Gastroesophageal sphincter (tissue), 4 donors: ENCODE measurements at regions not wholly inside any gene's neighbourhood (a gene's known extent, or its start where the extent isn't known, plus 50 kb on each side); places are given as distances from the start of the nearest gene placed in this dataset.

Source experiments
- ATAC-seq: fragments of 150-250 bp; one replicate; pipeline ENCODE4 v1.9.1; 2016; ENCODE audit warnings: mild to moderate bottlenecking, moderate library complexity
- H3K27ac ChIP-seq, 4 donors: fragments of 200-600 bp; sonication (generic) in 3 of 4; 1 replicate in 3 of 4; 2 replicates in 1 of 4; pipeline ENCODE4 v1.5.1; 2016 to 2019
- H3K27me3 ChIP-seq: fragments of 200-600 bp; sonication (generic); one replicate; pipeline ENCODE4 v1.5.1; 2019
- H3K36me3 ChIP-seq, 2 donors: fragments of 200-600 bp; sonication (generic); one replicate each; pipeline ENCODE4 v1.5.1; 2019; ENCODE audit warnings: control low read depth in 1 of 2
- H3K4me1 ChIP-seq, 3 donors: fragments of 200-600 bp; sonication (generic); 1 replicate in 2 of 3; 2 replicates in 1 of 3; pipeline ENCODE4 v1.5.1; 2016 to 2019; ENCODE audit warnings: control low read depth in 2 of 3
- H3K4me3 ChIP-seq, 2 donors: fragments of 200-600 bp; sonication (generic); one replicate each; pipeline ENCODE4 v1.5.1; 2019; ENCODE audit warnings: mild to moderate bottlenecking in 1 of 2, moderate library complexity in 1 of 2
- H3K9me3 ChIP-seq, 3 donors: fragments of 200-600 bp; sonication (generic); one replicate each; pipeline ENCODE4 v1.5.1; 2017 to 2019; ENCODE audit warnings: control low read depth in 2 of 3
- EP300 ChIP-seq: sonication (generic); formaldehyde crosslinking; IDR thresholded peaks from one replicate; pipeline ENCODE4 v1.6.1; 2017; ENCODE audit warnings: antibody characterized with exemption, mild to moderate bottlenecking
- POLR2A ChIP-seq, 2 donors: fragments of 450-650 bp; IDR thresholded peaks; one replicate each; pipeline ENCODE4 v1.6.1; 2017; ENCODE audit warnings: antibody characterized with exemption in 2 of 2, mild to moderate bottlenecking in 2 of 2, moderate library complexity in 1 of 2
- POLR2AphosphoS5 ChIP-seq: sonication (generic); formaldehyde crosslinking; IDR thresholded peaks from one replicate; pipeline ENCODE4 v1.6.1; 2017; ENCODE audit warnings: antibody characterized with exemption
- WGBS, 2 donors: methylation state at CpG; one replicate each; pipeline ENCODE4 v1.1.5; 2018; ENCODE audit warnings: low coverage in 1 of 2; 5-methylcytosine and 5-hydroxymethylcytosine counted together
- TF ChIP-seq, protein P1 (sequence below), 4 experiments: fragments of 200-600 bp in 2 of 4; fragments of 450-650 bp in 2 of 4; sonication (generic) in 1 of 4; IDR thresholded peaks; one replicate each; pipeline ENCODE4 v1.5.1; 2017 to 2019; ENCODE audit warnings: antibody characterized with exemption in 4 of 4, mild to moderate bottlenecking in 2 of 4, moderate library complexity in 2 of 4

- no peaks in the 10 kb centered on the region for H3K27me3 ChIP-seq
- TF ChIP-seq POLR2A (IDR thresholded peaks at IDR 0.05) (no peak), EP300 (no peak), POLR2AphosphoS5 (no peak)
- TF ChIP-seq, protein P1, sequence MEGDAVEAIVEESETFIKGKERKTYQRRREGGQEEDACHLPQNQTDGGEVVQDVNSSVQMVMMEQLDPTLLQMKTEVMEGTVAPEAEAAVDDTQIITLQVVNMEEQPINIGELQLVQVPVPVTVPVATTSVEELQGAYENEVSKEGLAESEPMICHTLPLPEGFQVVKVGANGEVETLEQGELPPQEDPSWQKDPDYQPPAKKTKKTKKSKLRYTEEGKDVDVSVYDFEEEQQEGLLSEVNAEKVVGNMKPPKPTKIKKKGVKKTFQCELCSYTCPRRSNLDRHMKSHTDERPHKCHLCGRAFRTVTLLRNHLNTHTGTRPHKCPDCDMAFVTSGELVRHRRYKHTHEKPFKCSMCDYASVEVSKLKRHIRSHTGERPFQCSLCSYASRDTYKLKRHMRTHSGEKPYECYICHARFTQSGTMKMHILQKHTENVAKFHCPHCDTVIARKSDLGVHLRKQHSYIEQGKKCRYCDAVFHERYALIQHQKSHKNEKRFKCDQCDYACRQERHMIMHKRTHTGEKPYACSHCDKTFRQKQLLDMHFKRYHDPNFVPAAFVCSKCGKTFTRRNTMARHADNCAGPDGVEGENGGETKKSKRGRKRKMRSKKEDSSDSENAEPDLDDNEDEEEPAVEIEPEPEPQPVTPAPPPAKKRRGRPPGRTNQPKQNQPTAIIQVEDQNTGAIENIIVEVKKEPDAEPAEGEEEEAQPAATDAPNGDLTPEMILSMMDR (IDR thresholded peaks at IDR 0.05): no peak
- no peaks in the 10 kb centered on the region for H3K4me1 ChIP-seq
- no peak for ATAC-seq
- H3K4me3 ChIP-seq: no peak overlapping the region
- H3K9me3 ChIP-seq: no peaks in the 10 kb centered on the region
- H3K27ac ChIP-seq: no peak overlapping the region
- 25 to 54% methylated on average over 4 of the region's 4 CpGs for WGBS, 2 donors
- H3K36me3 ChIP-seq: no peaks in the 10 kb centered on the region
Observed at GRCh38 chr16:60337671-60338070, 1603.6 kb upstream of the GOT2 start.

- Histone ChIP-seq H3K4me1 (no peaks in the 10 kb centered on the region), H3K36me3 (no peaks in the 10 kb centered on the region), H3K27me3 (no peaks in the 10 kb centered on the region), H3K27ac (no peak overlapping the region), H3K9me3 (peaks cover 0 to 6% (median 0%) of the 10 kb centered on the region in 3 donors), H3K4me3 (no peak overlapping the region)
- TF ChIP-seq POLR2AphosphoS5 (no peak), POLR2A (IDR thresholded peaks at IDR 0.05) (no peak), EP300 (no peak)
- TF ChIP-seq, protein P1 (IDR thresholded peaks at IDR 0.05): no peak
- no peak for ATAC-seq
- WGBS, 2 donors: 46 to 50% methylated on average over 2 of the region's 2 CpGs
Observed at GRCh38 chr16:60331168-60331567, 1597.1 kb upstream of the GOT2 start.

- no peak overlapping the region for H3K4me3 ChIP-seq
- TF ChIP-seq, protein P1 (IDR thresholded peaks at IDR 0.05): no peak
- ATAC-seq: no peak
- H3K9me3 ChIP-seq: peaks cover 0 to 6% (median 0%) of the 10 kb centered on the region in 3 donors
- no peaks in the 10 kb centered on the region for H3K27me3 ChIP-seq
- no peaks in the 10 kb centered on the region for H3K36me3 ChIP-seq
- H3K4me1 ChIP-seq: no peaks in the 10 kb centered on the region
- no peak overlapping the region for H3K27ac ChIP-seq
- 88 to 89% methylated on average over 2 of the region's 2 CpGs for WGBS, 2 donors
Observed at GRCh38 chr16:60329108-60329507, 1595.0 kb upstream of the GOT2 start.

GRCh38 chr16:60328152-60328551, 1594.0 kb upstream of the GOT2 start:
- WGBS, 2 donors: 100% methylated on average over 1 of the region's 1 CpG
- no peaks in the 10 kb centered on the region for H3K36me3 ChIP-seq
- ATAC-seq: no peak

GRCh38 chr16:60318486-60318885, 1584.4 kb upstream of the GOT2 start:
- H3K4me1 ChIP-seq: no peaks in the 10 kb centered on the region
- H3K27ac ChIP-seq: no peak overlapping the region
- TF ChIP-seq, protein P1 (IDR thresholded peaks at IDR 0.05): no peak
- TF ChIP-seq POLR2A (IDR thresholded peaks at IDR 0.05) (no peak), POLR2AphosphoS5 (no peak), EP300 (no peak)
- no peaks in the 10 kb centered on the region for H3K9me3 ChIP-seq
- WGBS, 2 donors: 83 to 100% methylated on average over 1 to 2 of the region's 2 CpGs
- no peak overlapping the region for H3K4me3 ChIP-seq
- ATAC-seq: no peak
- H3K27me3 ChIP-seq: no peaks in the 10 kb centered on the region
- no peaks in the 10 kb centered on the region for H3K36me3 ChIP-seq

More at GRCh38 chr16:60328152-60328551, 1594.0 kb upstream of the GOT2 start:
- H3K27ac ChIP-seq: no peak overlapping the region
- TF ChIP-seq EP300 (no peak), POLR2AphosphoS5 (no peak), POLR2A (IDR thresholded peaks at IDR 0.05) (no peak)
- TF ChIP-seq, protein P1 (IDR thresholded peaks at IDR 0.05): no peak
- no peaks in the 10 kb centered on the region for H3K27me3 ChIP-seq
- no peak overlapping the region for H3K4me3 ChIP-seq
- H3K4me1 ChIP-seq: no peaks in the 10 kb centered on the region
- peaks cover 0 to 6% (median 0%) of the 10 kb centered on the region in 3 donors for H3K9me3 ChIP-seq
